SHP77 (cell line): ENCODE measurements at regions not wholly inside any gene's neighbourhood (a gene's known extent, or its start where the extent isn't known, plus 50 kb on each side); places are given as distances from the start of the nearest gene placed in this dataset.

Experiments
- DNase-seq, 2 experiments: peaks; one replicate each; lab custom pipeline; 2025; lab: John Stamatoyannopoulos, UW

DNA sequence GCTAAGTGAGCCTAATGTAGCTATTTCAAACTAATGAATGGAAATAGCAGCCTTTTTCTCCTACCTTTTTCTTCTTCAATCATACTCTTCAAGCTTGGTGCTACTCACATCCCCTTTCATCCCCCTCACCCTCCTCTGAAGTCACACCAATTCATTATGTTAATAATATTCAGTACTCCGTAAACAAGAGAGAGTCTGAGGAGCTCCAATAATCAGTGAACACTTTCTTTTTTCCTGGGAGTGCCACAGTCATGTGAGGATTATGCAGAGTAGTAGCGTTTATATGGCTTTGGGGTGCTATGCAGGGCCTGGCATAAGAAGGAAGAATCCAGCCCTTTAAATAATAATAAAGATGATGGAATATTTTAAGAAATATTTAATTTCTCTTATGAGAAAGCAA, 354.3 kb upstream of the CTNND2 start:
- DNase-seq, result no peak

DNA sequence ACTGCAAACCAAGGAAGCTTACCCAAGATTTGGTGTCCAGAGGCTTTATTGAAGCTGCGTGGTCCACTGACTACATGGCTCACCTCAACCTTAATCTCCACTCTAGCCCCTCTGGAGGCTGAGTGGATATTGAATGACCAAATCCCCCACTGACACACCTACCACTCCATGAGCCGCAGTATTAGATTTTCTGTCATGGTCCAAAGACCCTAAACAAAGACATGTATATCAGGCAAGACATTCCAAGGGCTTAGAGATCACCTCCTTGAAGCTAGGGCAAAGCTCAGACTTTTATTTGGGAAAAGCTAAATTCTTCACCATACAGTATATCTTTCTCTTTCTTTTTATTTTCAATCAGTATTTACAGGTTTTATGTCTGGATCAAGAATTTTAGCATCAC, 346.2 kb upstream of the CTNND2 start:
- no peak for DNase-seq

DNA sequence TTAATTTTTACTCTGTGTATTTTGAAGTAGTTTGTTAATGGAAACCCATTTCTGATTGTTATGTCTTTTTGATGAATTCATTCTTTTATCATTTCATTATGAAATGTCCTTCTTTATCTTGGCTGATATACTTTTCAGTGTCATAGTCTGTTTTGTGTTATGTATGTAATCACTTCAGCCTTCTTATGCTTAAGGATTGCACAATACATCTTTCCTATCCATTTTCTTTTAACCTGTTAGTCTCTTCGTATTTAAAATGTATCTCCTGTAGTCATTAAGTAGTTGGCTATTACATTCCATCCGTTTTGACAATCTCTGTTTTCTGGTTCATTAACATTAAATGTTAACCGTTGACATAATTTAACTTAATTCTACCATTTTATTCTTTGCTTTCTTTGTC, 344.6 kb upstream of the CTNND2 start:
- no peak for DNase-seq

DNA sequence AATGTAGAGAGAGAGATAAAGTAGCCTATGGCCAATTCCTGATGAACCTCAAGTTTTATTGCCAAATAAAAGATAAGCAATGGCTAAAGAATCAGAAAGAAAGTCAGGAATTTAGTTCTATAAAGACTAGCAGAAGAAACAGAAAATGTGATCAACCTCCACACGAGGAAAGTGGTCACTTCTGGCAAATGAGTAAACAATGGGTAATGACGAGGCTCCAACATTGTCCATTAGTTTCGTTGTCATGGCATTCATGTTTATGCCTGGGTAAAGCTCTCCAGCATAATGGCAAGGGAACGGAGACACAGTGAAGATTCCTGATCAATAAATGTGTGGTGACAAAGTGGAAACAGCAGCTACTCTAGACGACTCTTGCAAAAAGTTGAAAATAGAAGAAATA, 341.8 kb upstream of the CTNND2 start:
- DNase-seq, result no peak

DNA sequence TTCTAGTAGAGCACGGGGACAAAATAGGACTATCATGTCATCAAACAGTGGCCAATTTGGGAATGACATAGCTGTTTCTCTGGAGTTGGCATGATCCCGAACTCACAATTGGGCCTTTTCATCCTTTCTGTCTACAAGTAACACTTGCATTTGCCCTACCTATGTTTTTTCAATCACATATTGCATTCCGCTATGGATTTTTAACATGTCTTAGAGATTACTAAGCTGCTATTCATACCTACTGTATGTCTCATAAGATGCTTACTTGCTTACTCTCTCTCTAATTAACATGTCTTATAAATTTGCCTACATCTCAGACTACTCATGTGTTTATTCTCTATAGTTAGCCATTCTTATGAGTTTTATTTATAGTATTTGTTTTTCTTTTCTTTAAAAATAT, 341.2 kb upstream of the CTNND2 start:
- DNase-seq, result no peak

DNA sequence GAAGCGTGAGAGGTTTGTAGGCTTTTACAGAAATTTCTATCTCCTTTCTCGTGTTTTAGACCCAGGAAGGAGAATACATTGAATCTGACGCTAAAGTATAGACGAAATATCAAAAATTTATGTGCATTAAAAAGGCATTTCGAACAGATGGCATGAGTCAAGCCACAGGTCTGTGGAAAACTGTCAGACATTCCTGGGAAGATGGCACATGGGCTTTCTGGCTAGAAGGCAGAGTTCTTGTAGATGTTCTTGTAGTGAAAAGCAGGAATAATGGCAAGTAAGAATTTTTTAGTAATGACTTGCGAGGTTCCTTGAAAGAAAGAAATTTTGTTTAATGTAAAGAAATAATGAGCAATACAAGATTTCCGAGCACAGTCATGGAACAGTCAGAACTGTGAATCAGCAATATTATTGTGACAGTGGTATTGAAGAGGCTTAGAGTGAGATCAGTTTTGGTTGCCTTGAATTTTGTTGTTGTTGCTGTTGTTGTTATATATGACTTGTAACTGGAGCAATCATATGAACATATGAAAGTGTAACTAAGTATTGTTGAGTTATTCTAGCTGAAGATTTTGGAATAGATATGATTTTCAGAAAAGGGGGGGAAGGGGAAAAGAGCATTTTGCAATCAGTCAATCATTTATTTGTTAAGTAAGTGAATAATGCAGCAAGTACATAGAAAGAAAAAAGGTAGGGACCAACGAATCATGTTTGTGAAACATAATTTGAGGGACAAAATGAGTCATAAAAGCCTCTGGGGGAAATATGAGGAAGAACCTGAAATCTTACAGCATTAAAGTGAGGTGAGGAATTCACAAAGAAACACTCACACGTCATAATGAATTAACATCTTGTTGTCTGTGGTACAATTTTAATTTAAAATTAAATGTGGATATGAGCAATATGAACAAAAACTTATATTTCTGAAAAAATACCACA, 339.0 kb upstream of the CTNND2 start:
- no peak for DNase-seq

DNA sequence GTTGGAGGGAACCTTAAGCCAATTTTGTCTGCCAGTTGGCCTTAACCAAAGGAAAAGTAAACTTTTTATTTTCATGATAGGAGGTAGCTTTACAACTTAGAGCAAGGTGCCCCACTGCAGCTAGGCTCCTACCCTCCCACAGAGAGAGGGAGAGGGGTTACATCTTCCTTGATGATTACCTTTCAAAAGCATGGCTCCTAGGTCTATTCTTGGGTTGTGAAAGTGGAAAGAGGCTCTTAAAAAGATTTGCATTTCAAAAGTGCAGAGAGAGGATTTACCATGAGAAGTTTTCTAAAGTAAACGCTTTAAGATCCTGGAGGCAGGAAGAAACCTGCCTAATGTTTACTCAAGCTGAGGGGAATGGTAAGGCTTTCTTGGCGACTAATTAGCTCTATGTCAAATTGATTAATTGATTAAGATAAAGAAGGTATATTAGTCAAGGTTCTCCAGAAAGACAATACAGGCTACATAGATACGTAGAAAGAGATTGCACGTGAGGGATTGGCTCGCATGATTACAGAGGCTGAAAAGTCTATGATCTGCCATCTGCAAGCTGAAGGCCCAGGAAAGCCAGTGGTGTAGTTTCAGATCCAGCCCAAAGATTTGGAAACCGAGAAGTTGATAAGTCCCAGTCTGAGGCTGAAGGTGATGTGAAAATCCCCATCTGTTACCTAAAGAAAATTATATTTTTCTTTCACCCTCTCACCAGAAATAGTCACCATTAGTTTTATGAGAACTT, 333.8 kb upstream of the CTNND2 start:
- no peak for DNase-seq

DNA sequence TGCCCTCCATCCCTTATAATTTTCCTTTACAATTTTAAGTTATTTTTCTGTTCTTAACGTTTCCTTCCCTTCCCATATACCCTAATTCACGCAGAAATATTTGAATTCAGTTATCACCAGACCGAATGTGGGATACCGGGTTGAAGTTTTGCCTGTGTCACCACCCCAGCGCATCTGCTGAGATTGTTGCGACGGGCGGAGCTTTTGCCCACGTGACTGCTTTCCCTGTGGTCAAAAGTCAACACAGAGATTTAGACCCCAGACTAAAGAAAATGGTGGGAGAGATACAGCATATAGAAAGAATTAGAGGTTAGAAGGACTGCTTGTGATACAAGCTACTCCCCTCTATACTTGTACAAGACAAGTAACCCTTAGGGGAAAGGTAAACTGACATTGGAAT, 326.4 kb upstream of the CTNND2 start:
- DNase-seq, result no peak

DNA sequence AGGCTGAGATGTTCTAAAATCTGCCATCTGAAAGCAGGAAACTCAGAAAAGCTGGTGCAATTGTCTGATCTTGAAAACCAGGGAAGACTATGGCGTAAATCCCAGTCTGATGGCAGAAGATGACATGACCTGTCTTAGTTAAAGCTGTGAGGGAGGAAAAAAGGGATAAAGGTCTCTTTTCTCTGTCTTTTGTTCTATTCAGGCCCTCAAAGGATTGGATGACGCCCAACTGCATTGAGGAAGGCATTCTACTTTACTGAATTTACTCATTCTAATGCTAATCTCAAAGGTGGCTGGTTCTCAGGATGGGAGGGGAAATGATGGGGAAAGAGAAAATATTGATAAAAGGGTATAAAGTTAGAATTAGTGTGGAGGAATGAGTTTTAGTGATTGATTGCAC, 312.8 kb upstream of the CTNND2 start:
- no peak for DNase-seq

DNA sequence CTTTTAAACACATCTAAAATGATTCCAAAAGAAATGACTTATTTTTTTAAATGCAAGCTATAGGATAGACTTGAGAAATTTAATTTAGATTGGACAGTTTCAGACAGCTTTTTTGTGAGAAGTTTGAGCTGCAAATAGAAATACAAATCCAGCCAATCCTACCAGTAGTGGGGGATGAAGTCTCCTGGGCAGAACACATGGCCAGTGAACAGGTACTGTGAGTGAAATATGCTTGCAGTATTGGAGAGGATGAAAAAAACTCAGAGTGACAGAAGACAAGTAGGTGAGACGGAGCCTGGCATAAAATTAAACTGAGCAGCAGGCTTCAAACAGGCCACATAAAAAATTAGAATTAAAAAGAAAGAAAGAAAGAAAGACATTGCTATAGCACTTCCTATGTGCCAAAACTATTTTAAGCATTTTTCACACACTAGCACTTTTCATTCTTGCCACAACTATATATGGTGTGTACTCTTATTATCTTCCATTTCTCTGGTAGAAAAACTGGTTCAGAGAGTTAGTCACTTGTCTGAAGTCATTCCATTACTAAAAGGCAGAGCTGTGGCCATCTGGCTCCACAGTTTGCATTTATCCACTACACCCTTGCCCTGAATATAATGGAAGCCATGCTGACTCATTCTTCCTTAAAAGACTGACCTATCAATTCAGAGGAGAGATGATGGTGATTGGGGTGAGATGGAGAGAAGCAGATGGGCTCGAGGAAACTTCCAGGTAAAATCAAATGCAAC, 310.2 kb upstream of the CTNND2 start:
- no peak for DNase-seq

DNA sequence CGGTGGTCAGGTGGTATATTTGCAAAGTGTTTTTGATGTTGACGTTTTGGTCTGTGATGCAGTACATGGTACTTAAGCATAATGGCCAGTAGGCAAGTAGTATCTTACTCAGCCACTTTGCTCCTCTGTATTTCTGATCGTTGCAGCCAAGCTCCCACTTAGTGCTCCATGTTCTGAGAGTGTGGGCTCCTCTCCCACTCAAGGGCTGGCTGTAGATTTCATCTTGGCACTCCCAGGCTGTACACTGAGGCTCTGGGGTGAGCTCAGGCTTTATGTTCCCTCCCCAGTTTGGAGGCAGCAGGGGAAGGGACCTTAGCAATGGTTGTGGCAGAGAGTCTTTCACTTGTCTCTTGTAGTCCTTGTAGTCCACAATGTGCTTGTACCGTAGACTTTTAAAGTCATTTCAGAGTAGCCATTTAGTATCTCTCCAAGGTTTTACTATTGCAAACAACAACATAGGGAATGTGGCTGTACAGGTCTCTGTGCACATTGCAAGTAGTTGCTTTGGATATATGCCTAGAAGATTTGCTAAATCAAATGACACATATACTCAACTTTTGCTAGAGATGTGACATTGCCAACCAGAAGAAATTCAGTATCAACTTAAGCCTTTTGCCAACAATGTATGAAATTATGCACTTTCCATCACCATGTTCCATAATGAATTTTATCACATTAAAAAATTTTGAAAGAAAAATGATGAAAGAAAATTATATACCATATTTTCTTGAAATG, 304.3 kb upstream of the CTNND2 start:
- no peak for DNase-seq

DNA sequence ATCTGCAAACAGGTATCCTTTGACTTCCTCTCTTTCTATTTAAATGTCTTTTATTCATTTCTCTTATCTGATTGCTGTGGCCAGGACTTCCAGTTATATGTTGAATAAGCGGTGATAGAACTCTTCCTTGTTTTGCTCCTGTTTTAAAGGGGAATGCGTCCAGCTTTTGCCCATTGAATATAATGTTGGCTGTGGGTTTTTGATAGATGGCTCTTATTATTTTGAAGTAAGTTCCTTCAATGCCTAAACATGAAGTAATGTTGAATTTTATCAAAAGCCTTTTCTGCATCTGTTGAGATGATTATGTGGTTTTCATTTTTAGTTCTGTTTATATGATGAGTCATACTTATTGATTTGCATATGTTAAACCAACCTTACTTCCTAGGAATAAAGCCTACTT, 300.5 kb upstream of the CTNND2 start:
- DNase-seq, result no peak

DNA sequence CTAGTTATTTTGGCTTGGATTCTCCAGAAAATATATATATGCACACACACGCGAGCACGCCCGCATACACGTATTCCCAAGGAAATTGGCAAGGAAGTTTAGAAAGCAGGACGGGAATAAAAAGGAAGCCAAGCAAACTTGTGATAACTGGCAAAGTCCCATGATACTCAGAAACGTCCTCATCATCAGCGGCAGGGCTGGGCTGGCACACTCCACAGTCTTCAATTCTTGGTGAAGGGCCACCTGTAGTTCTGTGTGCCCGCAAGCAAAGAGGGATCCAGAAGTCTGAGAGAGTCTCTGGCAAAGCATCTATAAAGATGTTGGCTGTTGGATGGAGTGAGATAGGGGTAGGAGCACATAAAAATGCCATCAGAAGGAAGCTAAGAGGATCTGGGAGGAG, 289.3 kb upstream of the CTNND2 start:
- DNase-seq, result no peak

DNA sequence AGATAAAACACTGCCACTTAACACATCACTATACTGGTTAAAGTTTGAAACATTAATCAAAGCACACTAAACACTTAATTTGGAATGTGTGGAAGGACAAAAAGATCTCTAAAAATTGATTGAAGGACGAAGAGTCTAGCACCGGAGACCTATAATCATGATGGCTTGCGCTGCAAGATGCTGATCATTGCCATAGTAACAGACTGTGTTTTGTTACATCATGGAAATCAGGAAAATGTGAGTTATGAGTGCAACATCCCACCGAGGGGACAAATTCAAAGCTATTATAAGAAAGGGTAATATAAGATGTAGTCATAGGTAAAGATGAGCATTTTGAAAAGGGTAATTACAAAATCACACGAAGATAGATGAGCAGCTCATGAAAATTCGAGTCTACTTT, 278.8 kb upstream of the CTNND2 start:
- DNase-seq, result no peak

DNA sequence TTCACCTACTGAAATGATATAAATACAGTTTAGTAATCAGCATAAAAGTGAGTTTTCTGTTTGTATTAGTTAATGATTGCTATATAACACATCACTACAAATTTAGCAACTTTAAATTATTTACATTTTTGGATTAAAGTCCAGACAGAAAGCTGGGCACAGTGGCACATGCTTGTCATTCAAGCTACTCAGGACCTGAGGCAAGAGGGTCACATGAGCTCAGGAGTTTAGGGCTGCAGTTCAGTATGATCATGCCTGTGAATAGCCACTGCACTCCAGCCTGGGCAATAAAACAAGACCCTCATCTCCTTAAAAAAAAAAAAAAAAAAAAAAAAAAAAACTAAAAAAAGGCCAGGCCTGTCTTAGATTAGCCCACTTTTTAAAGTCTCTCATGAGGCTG, 273.6 kb upstream of the CTNND2 start:
- no peak for DNase-seq

DNA sequence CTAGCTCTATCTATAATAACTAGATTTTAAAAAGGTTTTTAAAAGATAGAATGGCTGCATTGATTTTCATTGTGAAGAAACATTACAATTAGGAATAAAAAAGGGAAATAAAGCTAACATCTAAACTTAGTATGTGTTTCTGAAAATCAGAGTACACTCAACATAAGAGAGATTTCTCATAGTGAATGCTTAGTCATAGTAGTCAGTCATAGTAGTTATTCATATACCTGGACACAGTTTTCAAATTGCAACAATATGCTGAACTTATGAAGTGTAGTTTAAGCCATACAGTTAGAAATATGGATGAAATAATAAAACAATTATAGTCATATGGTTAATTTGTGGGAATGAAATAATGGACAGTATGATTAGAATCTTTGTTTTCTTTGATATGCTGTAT, 273.0 kb upstream of the CTNND2 start:
- DNase-seq, result no peak

DNA sequence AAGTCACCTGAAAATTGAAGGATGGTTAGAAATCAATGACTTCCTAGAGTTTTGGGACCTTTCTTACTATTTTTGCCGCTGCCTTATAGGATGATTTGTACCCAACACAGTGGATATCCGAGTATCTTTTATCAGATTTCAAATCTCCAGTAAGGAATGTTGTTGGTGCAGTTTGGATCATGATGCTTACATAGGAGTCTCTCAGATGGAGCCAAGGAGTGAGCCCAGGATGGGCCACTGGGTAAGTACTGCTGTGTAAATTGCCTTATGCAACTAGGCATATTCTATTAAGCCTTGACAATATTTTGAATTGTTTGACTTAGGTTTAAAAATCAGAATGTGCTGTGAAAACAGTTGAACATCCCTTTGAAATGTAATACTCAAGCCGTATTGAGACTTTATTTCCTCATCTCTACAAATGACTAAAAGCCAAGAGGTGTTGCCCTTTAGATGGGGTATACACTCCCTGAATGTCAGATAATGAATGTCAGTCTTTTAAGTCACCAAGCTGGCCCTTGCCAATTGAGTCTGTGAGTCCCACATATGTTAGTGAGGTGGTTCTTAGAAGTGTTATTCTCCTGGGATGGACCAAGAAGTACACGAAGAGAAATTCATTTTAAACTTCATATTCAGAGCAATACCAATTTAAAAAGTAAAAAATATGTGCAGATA, 271.8 kb upstream of the CTNND2 start:
- no peak for DNase-seq

DNA sequence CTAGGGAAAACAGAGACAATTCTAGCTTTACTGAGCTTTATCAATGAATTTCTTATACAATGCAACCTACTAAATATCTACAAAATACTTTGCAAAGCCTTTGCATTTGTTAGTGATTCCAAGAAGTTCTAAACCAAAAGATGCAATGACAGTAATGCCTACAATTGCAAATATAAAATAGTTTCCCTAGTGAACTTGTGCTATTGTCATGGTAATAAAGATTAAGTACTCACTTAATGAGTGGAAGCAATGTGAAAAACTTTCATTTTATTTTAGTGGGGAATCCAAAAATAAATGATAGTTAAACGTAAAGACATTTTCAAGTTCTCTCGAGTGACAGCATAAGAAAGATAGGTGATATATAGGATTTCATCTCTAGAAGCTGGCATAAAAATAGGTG, 270.5 kb upstream of the CTNND2 start:
- no peak for DNase-seq

DNA sequence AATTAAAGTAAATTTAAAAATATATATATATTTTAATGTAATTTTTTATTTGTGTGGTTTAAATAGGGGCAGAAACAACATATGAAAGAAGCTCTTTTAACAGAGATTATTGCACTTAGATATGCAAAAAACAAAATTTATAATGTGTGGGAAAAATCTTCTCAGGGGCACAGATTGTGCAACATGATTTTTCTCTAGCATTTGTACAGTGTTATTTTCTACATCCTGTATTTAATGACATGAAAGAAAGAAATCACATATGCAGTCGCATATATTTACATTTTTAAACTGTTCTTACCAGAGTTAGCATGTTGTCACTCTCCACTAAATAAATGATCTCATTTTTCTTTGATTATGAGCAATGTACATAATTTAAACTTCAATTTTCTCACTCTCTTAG, 265.3 kb upstream of the CTNND2 start:
- DNase-seq, result no peak

DNA sequence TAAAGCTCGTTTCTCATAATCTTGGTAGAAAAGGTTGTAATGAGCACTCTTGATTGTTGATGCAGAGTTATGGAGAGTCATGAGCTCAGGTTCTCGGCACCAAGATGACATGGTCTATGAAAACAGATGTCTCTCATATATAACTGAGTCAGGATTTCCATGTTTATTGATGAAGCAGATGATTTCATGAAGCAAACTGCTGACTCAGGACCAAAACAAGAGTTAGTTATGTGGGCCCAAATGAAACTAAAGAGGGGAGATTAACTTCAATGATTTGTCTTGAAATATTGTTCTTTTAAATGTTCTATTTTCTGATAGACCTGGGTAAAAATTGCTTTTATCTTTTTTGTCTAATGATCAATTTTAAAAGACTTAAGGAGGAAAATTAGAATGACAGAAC, 258.6 kb upstream of the CTNND2 start:
- no peak for DNase-seq

DNA sequence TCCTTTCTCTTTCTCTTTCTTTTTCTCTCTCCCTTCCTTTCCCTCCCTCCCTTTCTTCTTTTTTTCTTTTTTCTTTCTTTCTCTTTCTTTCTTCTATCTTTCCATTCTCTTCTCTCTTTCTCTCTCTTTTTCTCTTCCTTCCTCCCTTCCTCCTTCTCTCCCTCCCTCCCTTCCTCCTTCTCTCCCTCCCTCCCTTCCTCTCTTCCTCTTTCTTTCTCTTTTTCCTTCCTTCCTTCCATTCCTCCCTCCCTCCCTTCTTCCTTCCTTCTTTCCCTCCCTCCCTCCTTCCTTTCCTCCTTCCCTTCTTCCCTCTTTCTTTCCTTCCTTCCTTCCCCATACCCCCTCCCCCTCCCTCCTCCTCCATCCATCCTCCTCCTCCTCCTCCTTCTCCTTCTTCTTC, 243.3 kb upstream of the CTNND2 start:
- no peak for DNase-seq

DNA sequence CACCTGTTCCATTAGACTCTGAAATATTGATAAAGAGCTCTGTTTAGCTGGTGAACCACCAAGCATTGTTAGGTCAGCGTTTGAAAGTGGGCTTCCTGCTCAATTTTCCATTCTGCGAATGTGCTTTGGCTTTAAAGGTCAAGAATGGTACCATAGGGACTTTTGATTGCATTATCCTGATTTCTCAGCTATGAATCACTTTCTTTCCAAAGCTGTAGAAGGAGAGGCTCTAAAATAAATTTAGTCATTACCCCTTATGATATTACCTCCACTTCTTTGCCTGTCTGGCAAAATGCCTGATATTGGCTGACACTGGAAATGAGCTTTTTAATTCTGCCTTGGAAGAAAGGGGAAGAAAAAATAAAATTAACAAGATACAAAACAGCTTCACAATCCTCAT, 237.2 kb upstream of the CTNND2 start:
- DNase-seq, result no peak
